H9 (cell line): ENCODE measurements at regions not wholly inside any gene's neighbourhood (a gene's known extent, or its start where the extent isn't known, plus 50 kb on each side); places are given as distances from the start of the nearest gene placed in this dataset.

Source experiments
- DNase-seq: peaks from one replicate; pipeline ENCODE4 v3.0.0-alpha.2; 2017
- H2AFZ ChIP-seq: one replicate; pipeline ENCODE4 v1.6.1; 2013; ENCODE audit warnings: mild to moderate bottlenecking, low read length, control low read depth, moderate library complexity
- H2AK5ac ChIP-seq: 2 replicates; pipeline ENCODE4 v1.6.1; 2013; ENCODE audit warnings: low read length, control low read depth, mixed read lengths; ENCODE audit not compliant: insufficient read length
- H2BK120ac ChIP-seq: one replicate; pipeline ENCODE4 v1.6.1; 2013; ENCODE audit warnings: low read depth, mild to moderate bottlenecking, low read length, control low read depth, inconsistent platforms; ENCODE audit not compliant: poor library complexity, severe bottlenecking
- H2BK12ac ChIP-seq: 2 replicates; pipeline ENCODE4 v1.6.1; 2013; ENCODE audit warnings: low read length, control low read depth, mixed read lengths, low read depth; ENCODE audit not compliant: insufficient read length
- H2BK15ac ChIP-seq: 2 replicates; pipeline ENCODE4 v1.6.1; 2013; ENCODE audit warnings: low read depth, low read length, control low read depth
- H2BK20ac ChIP-seq: one replicate; pipeline ENCODE4 v1.6.1; 2013; ENCODE audit warnings: low read depth, mild to moderate bottlenecking, low read length, control low read depth, inconsistent platforms; ENCODE audit not compliant: poor library complexity, severe bottlenecking
- H2BK5ac ChIP-seq: 2 replicates; pipeline ENCODE4 v1.6.1; 2013; ENCODE audit warnings: low read length, control low read depth, mixed read lengths; ENCODE audit not compliant: insufficient read length
- H3K14ac ChIP-seq: 2 replicates; pipeline ENCODE4 v1.6.1; 2013; ENCODE audit warnings: low read length, control low read depth; ENCODE audit not compliant: insufficient read depth
- H3K18ac ChIP-seq: 2 replicates; pipeline ENCODE4 v1.6.1; 2013; ENCODE audit warnings: low read depth, mild to moderate bottlenecking, mixed read lengths, low read length, control low read depth; ENCODE audit not compliant: insufficient read length
- H3K23ac ChIP-seq: 2 replicates; pipeline ENCODE4 v1.6.1; 2013; ENCODE audit warnings: low read length, control low read depth, mixed read lengths, low read depth; ENCODE audit not compliant: insufficient read length
- H3K23me2 ChIP-seq: 2 replicates; pipeline ENCODE4 v1.6.1; 2013; ENCODE audit warnings: low read depth, mild to moderate bottlenecking, mixed read lengths, low read length, control low read depth; ENCODE audit not compliant: insufficient read length, poor library complexity, severe bottlenecking
- H3K27ac ChIP-seq: 2 replicates; pipeline ENCODE4 v1.5.1; 2013; ENCODE audit warnings: low read length, control low read depth, mixed read lengths, low read depth; ENCODE audit not compliant: insufficient read length
- H3K27me3 ChIP-seq: 2 replicates; pipeline ENCODE4 v1.6.1; 2013; ENCODE audit warnings: low read length, control low read depth, inconsistent platforms; ENCODE audit not compliant: insufficient read depth
- H3K4ac ChIP-seq: 2 replicates; pipeline ENCODE4 v1.6.1; 2013; ENCODE audit warnings: low read depth, mild to moderate bottlenecking, control low read depth, inconsistent platforms, low read length, moderate library complexity
- H3K4me1 ChIP-seq: 2 replicates; pipeline ENCODE4 v1.6.1; 2013; ENCODE audit warnings: low read length, control low read depth, inconsistent platforms; ENCODE audit not compliant: insufficient read depth
- H3K4me2 ChIP-seq: 2 replicates; pipeline ENCODE4 v1.6.1; 2013; ENCODE audit warnings: low read length, control low read depth, mixed read lengths; ENCODE audit not compliant: insufficient read length, insufficient read depth
- H3K56ac ChIP-seq: 2 replicates; pipeline ENCODE4 v1.6.1; 2013; ENCODE audit warnings: low read depth, mild to moderate bottlenecking, mixed read lengths, low read length, control low read depth; ENCODE audit not compliant: insufficient read length
- H3K79me1 ChIP-seq: 2 replicates; pipeline ENCODE4 v1.6.1; 2013; ENCODE audit warnings: low read depth, mild to moderate bottlenecking, moderate library complexity, low read length, control low read depth, inconsistent platforms; ENCODE audit not compliant: insufficient read depth, poor library complexity, severe bottlenecking
- H3K79me2 ChIP-seq: 2 replicates; pipeline ENCODE4 v1.6.1; 2013; ENCODE audit warnings: low read length, control low read depth, inconsistent platforms; ENCODE audit not compliant: insufficient read depth
- H3K9ac ChIP-seq: 2 replicates; pipeline ENCODE4 v1.6.1; 2013; ENCODE audit warnings: low read length, control low read depth, mixed read lengths; ENCODE audit not compliant: insufficient read length; ENCODE audit errors: extremely low read depth
- H3K9me3 ChIP-seq: one replicate; pipeline ENCODE4 v1.6.1; 2013; ENCODE audit warnings: low read depth, low read length, inconsistent platforms; ENCODE audit not compliant: control insufficient read depth
- H3T11ph ChIP-seq: one replicate; pipeline ENCODE4 v1.6.1; 2013; ENCODE audit warnings: mild to moderate bottlenecking, low read length, control low read depth, inconsistent platforms
- H4K20me1 ChIP-seq: one replicate; pipeline ENCODE4 v1.6.1; 2013; ENCODE audit not compliant: control insufficient read depth, insufficient read length, insufficient read depth
- H4K5ac ChIP-seq: 2 replicates; pipeline ENCODE4 v1.6.1; 2013; ENCODE audit warnings: low read depth, mild to moderate bottlenecking, mixed read lengths, low read length, control low read depth; ENCODE audit not compliant: insufficient read length
- H4K8ac ChIP-seq: replicated peaks from 2 replicates; pipeline ENCODE4 v1.6.1; 2013; ENCODE audit warnings: low read length, control low read depth, mixed read lengths, low read depth; ENCODE audit not compliant: insufficient read length
- H4K91ac ChIP-seq: 2 replicates; pipeline ENCODE4 v1.6.1; 2013; ENCODE audit warnings: low read depth, mild to moderate bottlenecking, moderate library complexity, mixed read lengths, low read length, control low read depth; ENCODE audit not compliant: insufficient read length
- H3K27ac Mint-ChIP-seq, 3 experiments: 2 replicates in 2 of 3; 3 replicates in 1 of 3; pipeline ENCODE4 v1.8.0; 2020 to 2021; ENCODE audit warnings: mixed read lengths in 3 of 3, mild to moderate bottlenecking in 1 of 3, moderate library complexity in 1 of 3
- H3K27me3 Mint-ChIP-seq: 2 replicates; pipeline ENCODE4 v1.8.0; 2021; ENCODE audit warnings: low read depth, mild to moderate bottlenecking, moderate library complexity, mixed read lengths
- H3K36me3 Mint-ChIP-seq, 3 experiments: 2 replicates in 2 of 3; 3 replicates in 1 of 3; pipeline ENCODE4 v1.8.0; 2020 to 2021; ENCODE audit warnings: low read depth in 3 of 3, mixed read lengths in 3 of 3; ENCODE audit not compliant: insufficient read depth in 1 of 3
- H3K4me1 Mint-ChIP-seq, 2 experiments: 2 replicates each; pipeline ENCODE4 v1.8.0; 2020; ENCODE audit warnings: mixed read lengths in 2 of 2
- H3K4me3 Mint-ChIP-seq, 2 experiments: 2 replicates in 1 of 2; 3 replicates in 1 of 2; pipeline ENCODE4 v1.8.0; 2020 to 2021; ENCODE audit warnings: mild to moderate bottlenecking in 2 of 2, mixed read lengths in 2 of 2, moderate library complexity in 1 of 2
- H3K9me3 Mint-ChIP-seq, 2 experiments: 2 replicates in 1 of 2; 3 replicates in 1 of 2; pipeline ENCODE4 v1.8.0; 2020; ENCODE audit warnings: mild to moderate bottlenecking in 2 of 2, mixed read lengths in 2 of 2, moderate library complexity in 1 of 2
- CTCF ChIP-seq: fragments of 200-600 bp; sonication (generic); conservative IDR thresholded peaks from 3 replicates; pipeline ENCODE4 v1.8.0; 2021; ENCODE audit warnings: antibody characterized with exemption, mild to moderate bottlenecking
- WGBS: extraction: QIAGEN DNeasy Blood & Tissue Kit; methylation state at CpG from one replicate; pipeline ENCODE4 v1.1.7; 2013; ENCODE audit warnings: missing lambda C conversion rate, low lambda C conversion rate, mixed read lengths; ENCODE audit not compliant: insufficient read length; ENCODE audit errors: extremely low coverage; 5-methylcytosine and 5-hydroxymethylcytosine counted together

GRCh38 chr15:93154666-93155065 is 65.7 kb upstream of the RGMA start:
- no peak overlapping the region for H2AFZ ChIP-seq
- H2BK20ac ChIP-seq: no peak overlapping the region
- no peak overlapping the region for H3K56ac ChIP-seq
- H3K9me3 Mint-ChIP-seq: peaks cover 5% of the 10 kb centered on the region in 2 experiments
- no peak overlapping the region for H3K4ac ChIP-seq
- WGBS: no CpG with 5 or more reads among the region's 5 CpGs
- peaks cover 28 to 32% of the 10 kb centered on the region in 2 experiments for H3K4me1 Mint-ChIP-seq
- H3K9me3 ChIP-seq: no peaks in the 10 kb centered on the region
- H3K79me2 ChIP-seq: no peaks in the 10 kb centered on the region
- peaks cover 2% of the 10 kb centered on the region for H3K27me3 Mint-ChIP-seq
- no peak overlapping the region for H3T11ph ChIP-seq
- H2BK5ac ChIP-seq: no peak overlapping the region
- no peak overlapping the region for H3K18ac ChIP-seq
- no peaks in the 10 kb centered on the region for H3K79me1 ChIP-seq
- H2BK12ac ChIP-seq: no peak overlapping the region
- no peak overlapping the region for H2BK120ac ChIP-seq
- H2BK15ac ChIP-seq: no peak overlapping the region
- no peaks in the 10 kb centered on the region for H3K27me3 ChIP-seq
- H3K4me3 Mint-ChIP-seq: no peak overlapping the region
- H4K5ac ChIP-seq: no peak overlapping the region
- H4K20me1 ChIP-seq: no peaks in the 10 kb centered on the region
- no peak overlapping the region for H3K4me2 ChIP-seq
- H3K27ac Mint-ChIP-seq: no peak overlapping the region
- H4K8ac ChIP-seq: no peak overlapping the region
- no peak overlapping the region for H4K91ac ChIP-seq
- no peak overlapping the region for H3K23ac ChIP-seq
- H3K14ac ChIP-seq: no peak overlapping the region
- no peak overlapping the region for H2AK5ac ChIP-seq
- H3K27ac ChIP-seq: no peak overlapping the region
- no peak for TF ChIP-seq CTCF
- no peaks in the 10 kb centered on the region for H3K23me2 ChIP-seq
- H3K4me1 ChIP-seq: peaks cover 6% of the 10 kb centered on the region; the same call in 1 of the 2 replicates
- H3K36me3 Mint-ChIP-seq: peaks cover 0 to 9% (median 3%) of the 10 kb centered on the region in 3 experiments; a peak in 5 of 7 replicates
- DNase-seq: no peak
- no peak overlapping the region for H3K9ac ChIP-seq
